HEK293 (cell line): ENCODE measurements at regions not wholly inside any gene's neighbourhood (a gene's known extent, or its start where the extent isn't known, plus 50 kb on each side); places are given as distances from the start of the nearest gene placed in this dataset.

ENCODE experiments used
- CTCF ChIP-seq: fragments of 450-650 bp; formaldehyde crosslinking; IDR thresholded peaks from 2 replicates; pipeline ENCODE4 v1.5.1; 2016; ENCODE audit warnings: missing biosample characterization, missing genetic modification characterization
- REST ChIP-seq: fragments of 450-650 bp; formaldehyde crosslinking; IDR thresholded peaks from 2 replicates; pipeline ENCODE4 v1.5.1; 2016; ENCODE audit warnings: missing biosample characterization, missing genetic modification characterization
- ZBTB11 ChIP-seq: fragments of 450-650 bp; formaldehyde crosslinking; conservative IDR thresholded peaks from 2 replicates; pipeline ENCODE4 v1.5.1; 2016; ENCODE audit warnings: low read depth, missing biosample characterization, missing genetic modification characterization
- ZNF23 ChIP-seq: fragments of 450-650 bp; formaldehyde crosslinking; IDR thresholded peaks from 2 replicates; pipeline ENCODE4 v1.5.1; 2016; ENCODE audit warnings: missing biosample characterization, missing genetic modification characterization, borderline replicate concordance
- ZNF311 ChIP-seq: fragments of 450-650 bp; formaldehyde crosslinking; IDR thresholded peaks from 2 replicates; pipeline ENCODE4 v1.5.1; 2017; ENCODE audit warnings: missing biosample characterization, missing genetic modification characterization, borderline replicate concordance
- ZNF580 ChIP-seq: fragments of 450-650 bp; formaldehyde crosslinking; IDR thresholded peaks from 2 replicates; pipeline ENCODE4 v1.5.1; 2016; ENCODE audit warnings: missing biosample characterization, missing genetic modification characterization
- ZNF596 ChIP-seq: fragments of 450-650 bp; IDR thresholded peaks from 2 replicates; pipeline ENCODE4 v1.5.0; 2018; ENCODE audit warnings: missing biosample characterization, mild to moderate bottlenecking, missing genetic modification characterization, moderate library complexity
- ZNF645 ChIP-seq: fragments of 450-650 bp; formaldehyde crosslinking; IDR thresholded peaks from 2 replicates; pipeline ENCODE4; 2016; ENCODE audit warnings: missing biosample characterization, missing genetic modification characterization
- ZNF660 ChIP-seq: fragments of 450-650 bp; IDR thresholded peaks from 2 replicates; pipeline ENCODE4 v1.5.1; 2018; ENCODE audit warnings: missing biosample characterization, mild to moderate bottlenecking, missing genetic modification characterization
- ZNF76 ChIP-seq: fragments of 450-650 bp; formaldehyde crosslinking; IDR thresholded peaks from 2 replicates; pipeline ENCODE4; 2016; ENCODE audit warnings: low read depth, missing biosample characterization, missing genetic modification characterization, borderline replicate concordance

- TF ChIP-seq REST = no peak
- TF ChIP-seq ZBTB11 (tag by site-specific recombination) = no peak
- TF ChIP-seq ZNF23 = no peak
- TF ChIP-seq ZNF311 = no peak
- no peak for TF ChIP-seq CTCF (tag by site-specific recombination)
- TF ChIP-seq ZNF645 (tag by site-specific recombination) = no peak
- no peak for TF ChIP-seq ZNF660 (tag by site-specific recombination)
- TF ChIP-seq ZNF596 (tag by site-specific recombination) = no peak
- TF ChIP-seq ZNF76 (tag by site-specific recombination) = no peak
- TF ChIP-seq ZNF580 (tag by site-specific recombination) = no peak
Observed at GRCh38 chr4:96833831-96834230, 993.9 kb downstream of the PDHA2 start.
